ENCODE measurements at regions not wholly inside any gene's neighbourhood (a gene's known extent, or its start where the extent isn't known, plus 50 kb on each side); places are given as distances from the start of the nearest gene placed in this dataset.

GRCh38 chr2:41420872-41421271, 626.9 kb upstream of the PKDCC start:
- Histone ChIP-seq H3K4me3 (no peak overlapping the region), H3K9me3 (no peaks in the 10 kb centered on the region), H3K27ac (no peak overlapping the region), H3K4me1 (no peaks in the 10 kb centered on the region), H3K36me3 (ENCODE audit: insufficient read depth in 1 of 2, low read depth in 1 of 2) (no peaks in the 10 kb centered on the region), H3K27me3 (ENCODE audit: insufficient read depth in 3 of 3, low read length in 2 of 3) (no peaks in the 10 kb centered on the region)
- DNase-seq (no peak), ATAC-seq (no peak)
- WGBS, 3 donors = 91 to 95% (median 94%) methylated on average over 1 of the region's 1 CpG
- TF ChIP-seq CTCF (IDR thresholded peaks at IDR 0.05) = no peak
- intact Hi-C loops (cut with DNase I) = no loop called here

- Histone ChIP-seq H3K4me1 (no peaks in the 10 kb centered on the region), H3K27ac (no peak overlapping the region), H3K9me3 (no peaks in the 10 kb centered on the region), H3K27me3 (ENCODE audit: insufficient read depth in 3 of 3, low read length in 2 of 3) (no peaks in the 10 kb centered on the region), H3K36me3 (ENCODE audit: insufficient read depth in 1 of 2, low read depth in 1 of 2) (no peaks in the 10 kb centered on the region), H3K4me3 (no peak overlapping the region)
- no peak for ATAC-seq
- 41 to 69% (median 47%) methylated on average over 2 of the region's 2 CpGs for WGBS, 3 donors
- intact Hi-C loops (cut with DNase I) = no loop called here
- DNase-seq = no peak
- no peak for TF ChIP-seq CTCF (IDR thresholded peaks at IDR 0.05)
Observed at GRCh38 chr2:41431756-41432155, 616.1 kb upstream of the PKDCC start.

GRCh38 chr2:41432459-41432858, 615.4 kb upstream of the PKDCC start:
- no peak for TF ChIP-seq CTCF (IDR thresholded peaks at IDR 0.05)
- Histone ChIP-seq H3K4me1 (no peaks in the 10 kb centered on the region), H3K27ac (no peak overlapping the region), H3K27me3 (ENCODE audit: insufficient read depth in 3 of 3, low read length in 2 of 3) (no peaks in the 10 kb centered on the region), H3K9me3 (peaks cover 5% of the 10 kb centered on the region), H3K36me3 (ENCODE audit: insufficient read depth in 1 of 2, low read depth in 1 of 2) (no peaks in the 10 kb centered on the region), H3K4me3 (no peak overlapping the region)
- no peak for DNase-seq
- 94 to 100% (median 100%) methylated on average over 1 of the region's 1 CpG for WGBS, 3 donors
- no peak for ATAC-seq
- intact Hi-C loops (cut with DNase I) = no loop called here

GRCh38 chr2:41434991-41435390, 612.8 kb upstream of the PKDCC start:
- DNase-seq (no peak), ATAC-seq (no peak)
- peaks cover 5% of the 10 kb centered on the region for H3K9me3 ChIP-seq
- 78 to 85% (median 80%) methylated on average over 3 of the region's 3 CpGs for WGBS, 3 donors
- H3K4me3 ChIP-seq = no peak overlapping the region
- H3K36me3 ChIP-seq (ENCODE audit: insufficient read depth in 1 of 2, low read depth in 1 of 2) = no peaks in the 10 kb centered on the region
- TF ChIP-seq CTCF (IDR thresholded peaks at IDR 0.05) = no peak
- intact Hi-C loops (cut with DNase I) = no loop called here
- H3K27ac ChIP-seq = no peak overlapping the region
- H3K4me1 ChIP-seq = no peaks in the 10 kb centered on the region
- H3K27me3 ChIP-seq (ENCODE audit: insufficient read depth in 3 of 3, low read length in 2 of 3) = no peaks in the 10 kb centered on the region

- TF ChIP-seq CTCF (IDR thresholded peaks at IDR 0.05) = no peak
- intact Hi-C loops (cut with DNase I) = no loop called here
Observed at GRCh38 chr2:41441958-41442357, 605.9 kb upstream of the PKDCC start.

More at GRCh38 chr2:41441958-41442357, 605.9 kb upstream of the PKDCC start:
- no peaks in the 10 kb centered on the region for H3K4me1 ChIP-seq
- H3K27me3 ChIP-seq (ENCODE audit: insufficient read depth in 3 of 3, low read length in 2 of 3) = no peaks in the 10 kb centered on the region
- H3K36me3 ChIP-seq (ENCODE audit: insufficient read depth in 1 of 2, low read depth in 1 of 2) = no peaks in the 10 kb centered on the region
- no peak overlapping the region for H3K27ac ChIP-seq
- no peak overlapping the region for H3K4me3 ChIP-seq
- no peak for ATAC-seq
- H3K9me3 ChIP-seq = peaks cover 4% of the 10 kb centered on the region
- no peak for DNase-seq
